NCI-H2196 (cell line): ENCODE measurements at regions not wholly inside any gene's neighbourhood (a gene's known extent, or its start where the extent isn't known, plus 50 kb on each side); places are given as distances from the start of the nearest gene placed in this dataset.

Experiments used
- DNase-seq: peaks from one replicate; lab custom pipeline; 2025; ENCODE audit not compliant: unreplicated experiment; lab: John Stamatoyannopoulos, UW

DNA sequence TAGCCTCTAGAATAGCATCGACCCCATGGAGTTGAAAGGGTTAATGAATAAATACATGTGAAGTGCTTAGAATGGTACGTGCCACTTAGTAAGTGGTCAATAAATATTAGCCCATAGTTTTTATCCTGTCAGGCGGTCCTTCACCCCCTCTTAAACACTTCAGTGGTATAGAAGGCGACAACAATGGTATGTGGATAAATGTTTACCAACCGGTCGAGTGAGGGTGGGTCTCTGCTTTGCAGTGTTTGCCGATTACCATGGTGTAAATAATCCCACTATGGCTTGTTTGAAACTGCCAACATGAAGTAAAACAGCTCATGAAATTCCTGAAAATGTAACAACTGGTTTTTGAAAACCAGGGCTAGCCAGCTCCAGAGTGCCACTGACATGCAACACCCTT lies 541.2 kb downstream of the BUD13 start:
- DNase-seq, result no peak

DNA sequence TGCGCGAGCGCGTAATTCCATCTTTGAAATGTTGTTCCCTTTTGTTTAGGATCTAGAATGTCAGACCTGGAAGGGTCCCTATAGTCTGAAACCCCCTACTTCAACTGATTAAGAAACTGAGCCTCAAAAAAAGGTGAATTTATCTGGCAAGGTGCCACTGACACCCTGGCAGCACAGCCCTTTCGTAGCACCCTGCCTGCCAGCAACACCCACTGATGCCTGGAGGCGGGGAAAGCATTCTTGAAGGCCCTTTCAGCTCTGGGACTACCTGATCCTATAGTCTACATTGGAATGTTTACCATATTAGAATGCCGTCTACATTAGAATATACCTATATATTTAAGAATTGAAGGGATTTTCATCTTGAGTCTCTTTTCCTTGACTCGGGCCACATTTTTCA lies 542.3 kb downstream of the BUD13 start:
- no peak for DNase-seq

GRCh38 chr11:116229236-116229970 lies 543.4 kb downstream of the BUD13 start:
- DNase-seq, result no peak

- no peak for DNase-seq
These were observed 546.1 kb downstream of the BUD13 start for GRCh38 chr11:116226731-116227130.

- DNase-seq, result no peak
These were observed 546.8 kb downstream of the BUD13 start for GRCh38 chr11:116225784-116226585.

- DNase-seq, result no peak
These were observed 547.6 kb downstream of the BUD13 start for GRCh38 chr11:116225236-116225635.

DNA sequence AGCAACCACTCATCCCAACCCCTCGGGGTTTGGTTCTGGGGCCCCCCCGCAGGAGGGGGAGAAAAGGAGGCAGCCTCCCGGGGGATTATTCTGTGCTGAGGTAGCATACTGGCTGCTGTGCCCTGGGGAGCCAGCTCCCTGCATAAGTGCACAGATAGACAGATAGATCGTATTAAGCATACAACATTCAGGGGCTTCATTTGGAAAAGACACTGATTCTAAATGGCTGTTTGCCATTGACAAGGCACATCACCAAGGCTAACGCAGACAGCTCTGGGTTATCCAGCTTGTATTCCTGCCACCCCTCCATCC lies 547.9 kb downstream of the BUD13 start:
- no peak for DNase-seq

GRCh38 chr11:116224154-116224888 lies 548.5 kb downstream of the BUD13 start:
- DNase-seq, result peak; percentile 61

GRCh38 chr11:116221351-116221750 lies 551.4 kb downstream of the BUD13 start:
- no peak for DNase-seq

GRCh38 chr11:116219171-116219635 lies 553.6 kb downstream of the BUD13 start:
- DNase-seq, result peak; percentile 52

- no peak for DNase-seq
These were observed 555.3 kb downstream of the BUD13 start for GRCh38 chr11:116217441-116217840.

DNA sequence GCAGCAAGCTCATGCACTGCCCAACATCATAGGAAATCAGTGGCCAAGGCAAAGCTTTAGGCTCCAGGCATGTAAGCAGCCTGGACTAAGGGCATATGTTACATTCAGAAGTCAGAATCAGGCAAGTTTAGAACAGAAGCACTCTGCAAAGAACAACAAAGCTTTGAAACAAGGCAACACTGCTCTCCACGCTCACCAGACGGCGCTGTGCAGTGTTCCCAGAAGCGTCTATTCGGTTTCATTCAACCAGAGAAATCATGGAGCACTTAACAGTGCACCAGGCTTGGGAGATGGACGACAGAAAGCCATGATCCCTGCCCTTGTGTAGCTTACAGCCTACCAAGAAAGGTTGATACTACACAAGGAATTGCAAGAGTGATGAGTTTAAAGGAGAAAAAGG lies 555.8 kb downstream of the BUD13 start:
- peak; percentile 34 for DNase-seq

GRCh38 chr11:116215471-116216113 lies 557.2 kb downstream of the BUD13 start:
- DNase-seq, result peak; percentile 33

DNA sequence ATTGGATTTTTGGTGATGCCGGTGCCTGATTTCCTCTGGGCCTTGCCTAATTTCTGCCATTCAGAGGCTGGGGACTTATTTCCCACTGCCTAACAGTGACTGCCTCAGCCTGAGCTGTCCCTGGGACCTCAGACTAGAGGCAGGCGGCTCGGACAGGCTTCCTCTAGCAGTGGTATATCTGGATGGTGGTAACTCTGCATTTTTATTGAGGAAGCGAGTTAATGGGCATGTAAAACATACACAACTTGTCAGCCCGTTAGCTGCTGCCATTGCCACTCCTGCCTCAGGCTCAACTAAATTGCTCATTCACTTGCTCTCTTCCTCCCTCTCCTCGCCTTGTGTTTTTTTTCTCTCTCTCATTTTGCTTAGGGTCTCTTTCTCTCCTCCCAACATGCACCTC lies 561.6 kb downstream of the BUD13 start:
- DNase-seq, result no peak

- no peak for DNase-seq
These were observed 562.1 kb downstream of the BUD13 start for GRCh38 chr11:116210663-116211062.

GRCh38 chr11:116209255-116209654 lies 563.5 kb downstream of the BUD13 start:
- DNase-seq, result no peak

GRCh38 chr11:116207421-116208141 lies 565.2 kb downstream of the BUD13 start:
- DNase-seq, result no peak

- no peak for DNase-seq
These were observed 565.8 kb downstream of the BUD13 start for GRCh38 chr11:116207019-116207418.

DNA sequence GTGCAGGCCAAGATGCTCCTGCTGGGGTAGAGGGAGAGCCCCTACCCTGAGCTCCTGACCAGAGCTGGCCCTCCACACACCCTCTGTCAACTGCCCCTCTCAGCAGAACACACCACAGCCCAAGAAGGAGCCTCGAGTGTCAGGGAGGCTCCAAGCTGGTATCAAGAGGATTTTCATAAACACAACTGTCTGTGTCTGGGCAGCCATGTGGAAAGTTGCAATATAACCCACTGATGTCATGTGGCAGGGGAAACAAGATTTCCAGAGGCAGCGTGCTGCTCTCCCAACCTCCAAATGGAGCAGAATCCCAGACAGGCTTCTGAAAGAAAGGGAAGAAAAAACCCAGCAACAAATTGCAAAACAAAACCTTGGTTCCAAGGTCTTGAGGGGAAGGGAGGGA lies 569.9 kb downstream of the BUD13 start:
- no peak for DNase-seq

- DNase-seq, result no peak
These were observed 572.2 kb downstream of the BUD13 start for GRCh38 chr11:116200564-116200963.

DNA sequence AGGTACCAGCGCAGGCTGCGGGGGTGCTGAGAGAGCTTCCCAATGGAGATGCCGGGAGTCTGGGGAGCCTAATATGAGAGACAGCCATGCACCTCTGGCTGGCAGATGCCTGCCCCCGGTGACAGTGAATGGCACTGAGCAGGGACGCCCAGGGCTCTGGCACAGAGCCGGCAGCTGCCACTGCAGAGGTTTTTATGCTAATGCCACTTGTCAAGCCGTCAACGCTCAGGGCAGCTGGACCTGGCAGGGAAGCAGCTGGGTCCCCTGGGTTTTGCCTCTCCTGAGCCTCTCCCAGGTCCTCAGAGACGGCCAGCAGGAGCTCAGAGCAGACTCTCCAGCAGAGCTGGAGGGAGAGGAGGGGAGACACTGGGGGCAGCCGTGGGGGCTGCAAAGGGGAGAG lies 573.6 kb downstream of the BUD13 start:
- DNase-seq, result peak; percentile 63
